ENCODE measurements at regions not wholly inside any gene's neighbourhood (a gene's known extent, or its start where the extent isn't known, plus 50 kb on each side); places are given as distances from the start of the nearest gene placed in this dataset.

DNA sequence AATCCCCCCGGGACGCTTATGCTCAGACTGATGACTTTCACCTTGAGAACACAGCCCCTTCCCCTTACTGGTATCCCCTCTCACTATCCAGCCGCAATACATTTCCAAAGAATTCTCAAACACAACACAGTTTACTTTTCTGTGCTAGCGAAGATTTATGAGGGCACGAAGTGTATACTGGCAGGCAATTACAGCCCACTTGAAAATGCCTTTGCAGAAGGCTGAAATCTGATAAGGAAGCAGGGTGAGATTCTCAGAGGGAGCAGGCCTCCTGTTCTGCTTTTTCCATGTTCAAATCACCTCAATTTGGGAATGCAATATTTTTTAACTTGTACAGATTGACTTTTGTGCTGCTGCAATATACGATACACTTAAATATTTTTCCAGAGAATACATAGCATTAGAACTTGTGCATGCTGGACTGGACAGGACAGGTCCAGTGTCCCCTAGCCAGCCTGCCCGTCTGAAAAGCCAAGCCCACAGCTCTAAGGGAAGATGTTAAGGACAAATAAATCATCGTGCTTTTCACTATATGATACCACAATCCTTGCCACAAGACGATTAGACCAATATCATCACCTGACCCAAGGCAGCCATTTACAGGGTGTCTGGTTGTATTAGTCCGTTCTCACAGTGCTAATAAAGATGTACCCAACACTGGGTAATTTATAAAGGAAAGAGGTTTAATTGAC lies 262.1 kb downstream of the EPHA4 start:
- TF ChIP-seq, protein P1, sequence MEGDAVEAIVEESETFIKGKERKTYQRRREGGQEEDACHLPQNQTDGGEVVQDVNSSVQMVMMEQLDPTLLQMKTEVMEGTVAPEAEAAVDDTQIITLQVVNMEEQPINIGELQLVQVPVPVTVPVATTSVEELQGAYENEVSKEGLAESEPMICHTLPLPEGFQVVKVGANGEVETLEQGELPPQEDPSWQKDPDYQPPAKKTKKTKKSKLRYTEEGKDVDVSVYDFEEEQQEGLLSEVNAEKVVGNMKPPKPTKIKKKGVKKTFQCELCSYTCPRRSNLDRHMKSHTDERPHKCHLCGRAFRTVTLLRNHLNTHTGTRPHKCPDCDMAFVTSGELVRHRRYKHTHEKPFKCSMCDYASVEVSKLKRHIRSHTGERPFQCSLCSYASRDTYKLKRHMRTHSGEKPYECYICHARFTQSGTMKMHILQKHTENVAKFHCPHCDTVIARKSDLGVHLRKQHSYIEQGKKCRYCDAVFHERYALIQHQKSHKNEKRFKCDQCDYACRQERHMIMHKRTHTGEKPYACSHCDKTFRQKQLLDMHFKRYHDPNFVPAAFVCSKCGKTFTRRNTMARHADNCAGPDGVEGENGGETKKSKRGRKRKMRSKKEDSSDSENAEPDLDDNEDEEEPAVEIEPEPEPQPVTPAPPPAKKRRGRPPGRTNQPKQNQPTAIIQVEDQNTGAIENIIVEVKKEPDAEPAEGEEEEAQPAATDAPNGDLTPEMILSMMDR (IDR thresholded peaks at IDR 0.05; ENCODE audit: borderline replicate concordance, insufficient read depth, low read depth, low read length) = no peak
- no peak overlapping the region for H3K4me3 ChIP-seq (ENCODE audit: low read depth, low read length)

DNA sequence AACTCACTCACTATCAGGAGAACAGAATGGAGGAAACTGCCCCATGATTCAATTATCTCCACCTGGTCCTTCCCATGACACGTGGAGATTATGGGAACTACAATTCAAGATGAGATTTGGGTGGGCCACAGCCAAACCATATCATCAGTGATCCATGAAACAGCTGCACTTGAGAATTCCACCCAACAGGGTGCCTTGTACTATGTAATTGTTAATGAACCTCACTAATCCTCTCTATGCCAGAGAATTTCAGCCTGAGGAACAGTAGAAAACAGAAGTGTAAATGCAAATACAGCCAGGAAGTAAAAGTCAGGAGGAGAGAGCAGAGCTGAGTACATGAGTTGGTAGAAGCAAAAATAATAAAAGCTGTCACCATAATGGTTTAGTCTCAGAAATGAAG lies 261.4 kb downstream of the EPHA4 start:
- no peak overlapping the region for H3K4me3 ChIP-seq (ENCODE audit: low read depth, low read length)
- TF ChIP-seq, protein P1 (IDR thresholded peaks at IDR 0.05; ENCODE audit: borderline replicate concordance, insufficient read depth, low read depth, low read length) = no peak

- TF ChIP-seq, protein P1 (IDR thresholded peaks at IDR 0.05; ENCODE audit: borderline replicate concordance, insufficient read depth, low read depth, low read length) = no peak
- H3K4me3 ChIP-seq (ENCODE audit: low read depth, low read length) = no peak overlapping the region
These were observed 259.5 kb downstream of the EPHA4 start for GRCh38 chr2:221312634-221313033.

GRCh38 chr2:221314786-221315185 lies 257.3 kb downstream of the EPHA4 start:
- TF ChIP-seq, protein P1 (IDR thresholded peaks at IDR 0.05; ENCODE audit: borderline replicate concordance, insufficient read depth, low read depth, low read length) = no peak
- H3K4me3 ChIP-seq (ENCODE audit: low read depth, low read length) = no peak overlapping the region

- TF ChIP-seq, protein P1 (IDR thresholded peaks at IDR 0.05; ENCODE audit: borderline replicate concordance, insufficient read depth, low read depth, low read length) = no peak
- no peak overlapping the region for H3K4me3 ChIP-seq (ENCODE audit: low read depth, low read length)
These were observed 253.6 kb downstream of the EPHA4 start for GRCh38 chr2:221318376-221319130.

- TF ChIP-seq, protein P1 (IDR thresholded peaks at IDR 0.05; ENCODE audit: borderline replicate concordance, insufficient read depth, low read depth, low read length) = no peak
These were observed 249.4 kb downstream of the EPHA4 start for GRCh38 chr2:221322741-221323140.

DNA sequence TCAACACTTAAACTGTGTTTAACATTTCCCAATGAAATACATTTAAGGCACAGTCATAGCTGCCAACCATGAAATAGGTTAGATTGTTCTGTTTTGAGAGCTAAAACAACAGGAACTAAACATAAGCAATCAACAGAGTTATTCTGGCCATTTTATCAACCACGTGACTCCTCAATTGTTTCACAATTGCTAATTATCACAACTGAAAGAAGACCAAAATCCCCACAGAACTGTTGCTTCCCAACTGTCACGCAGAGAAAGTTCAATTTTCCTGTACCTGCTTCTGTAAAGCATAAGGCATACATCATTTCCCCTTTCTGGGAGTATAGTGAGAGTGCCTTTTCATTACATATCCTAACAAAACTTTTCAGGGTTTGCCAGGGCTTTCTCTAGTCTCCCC lies 248.6 kb downstream of the EPHA4 start:
- TF ChIP-seq, protein P1 (IDR thresholded peaks at IDR 0.05; ENCODE audit: borderline replicate concordance, insufficient read depth, low read depth, low read length) = no peak
- no peak overlapping the region for H3K4me3 ChIP-seq (ENCODE audit: low read depth, low read length)

More at GRCh38 chr2:221322741-221323140, 249.4 kb downstream of the EPHA4 start:
- H3K4me3 ChIP-seq (ENCODE audit: low read depth, low read length) = no peak overlapping the region

All from GM12875 (cell line).